ENCODE measurements at regions not wholly inside any gene's neighbourhood (a gene's known extent, or its start where the extent isn't known, plus 50 kb on each side); places are given as distances from the start of the nearest gene placed in this dataset.
A peak's percentile ranks its signal among the peaks of the same experiment; 100 is the strongest.

DNA sequence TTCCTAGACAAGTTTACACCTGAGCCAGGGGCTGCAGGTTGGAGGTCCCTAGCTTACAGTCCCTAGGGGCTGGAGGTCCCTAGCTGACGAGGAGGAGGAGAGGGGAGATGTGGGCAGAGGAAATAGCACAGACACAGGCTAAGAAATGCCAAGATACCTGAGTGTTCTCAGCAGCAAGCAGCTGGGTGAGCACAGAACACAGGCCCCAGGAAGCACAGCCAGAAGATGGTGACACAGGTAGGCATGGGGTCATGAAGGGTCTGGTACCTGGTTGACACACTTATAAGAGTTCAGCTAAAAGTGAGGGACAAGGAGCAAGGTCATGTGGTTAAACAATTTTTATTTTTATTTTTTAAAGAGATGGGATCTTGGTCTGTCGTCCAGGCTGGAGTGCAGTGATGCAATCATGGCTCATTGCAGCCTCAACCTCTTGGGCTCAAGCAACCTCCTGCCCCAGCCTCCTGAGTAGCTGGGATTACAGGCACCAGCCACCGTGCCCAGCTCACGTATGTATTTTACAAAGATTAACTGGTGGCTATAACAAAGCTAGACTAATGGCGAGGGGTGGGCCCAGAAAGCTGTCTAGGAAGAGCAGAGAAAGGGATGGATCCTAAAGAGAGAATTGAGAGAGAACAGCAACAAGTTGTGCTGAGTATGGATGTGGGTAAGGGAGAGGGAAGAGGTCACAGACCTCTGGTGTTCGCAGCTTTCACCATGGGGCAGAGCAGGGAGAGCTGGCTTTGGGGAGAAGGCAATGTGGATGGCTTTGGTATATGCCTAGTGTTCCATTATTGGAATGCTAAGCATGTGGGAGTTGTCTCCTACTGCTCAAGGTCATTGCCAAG, 140.3 kb upstream of the KLF14 start:
- Histone ChIP-seq H3K9me3 (no peaks in the 10 kb centered on the region), H3K4me3 (no peak overlapping the region), H3K36me3 (peaks cover 2 to 97% of the 10 kb centered on the region in 2 donors), H3K4me1 (peaks cover 22 to 39% of the 10 kb centered on the region in 2 donors), H3K27me3 (no peaks in the 10 kb centered on the region), H3K27ac (peak overlapping the region; percentile 89 to 97 (median 94))
- no peak for DNase-seq
- intact Hi-C loops (cut with DNase I; ENCODE audit: low total_unique reads) (loop anchor here (10.0 kb wide), 1 partner anchor 451 kb away; the partner anchor contains the start of gene MKLN1), in situ Hi-C loops (cut with MboI; ENCODE audit: low sequenced_read_pairs in 4 of 4) (loop anchor here in 1 of 4 donors (25.0 kb wide), 2 partner anchors 163 to 788 kb away; no protein-coding TSS in a partner anchor)
- TF ChIP-seq, protein P1, sequence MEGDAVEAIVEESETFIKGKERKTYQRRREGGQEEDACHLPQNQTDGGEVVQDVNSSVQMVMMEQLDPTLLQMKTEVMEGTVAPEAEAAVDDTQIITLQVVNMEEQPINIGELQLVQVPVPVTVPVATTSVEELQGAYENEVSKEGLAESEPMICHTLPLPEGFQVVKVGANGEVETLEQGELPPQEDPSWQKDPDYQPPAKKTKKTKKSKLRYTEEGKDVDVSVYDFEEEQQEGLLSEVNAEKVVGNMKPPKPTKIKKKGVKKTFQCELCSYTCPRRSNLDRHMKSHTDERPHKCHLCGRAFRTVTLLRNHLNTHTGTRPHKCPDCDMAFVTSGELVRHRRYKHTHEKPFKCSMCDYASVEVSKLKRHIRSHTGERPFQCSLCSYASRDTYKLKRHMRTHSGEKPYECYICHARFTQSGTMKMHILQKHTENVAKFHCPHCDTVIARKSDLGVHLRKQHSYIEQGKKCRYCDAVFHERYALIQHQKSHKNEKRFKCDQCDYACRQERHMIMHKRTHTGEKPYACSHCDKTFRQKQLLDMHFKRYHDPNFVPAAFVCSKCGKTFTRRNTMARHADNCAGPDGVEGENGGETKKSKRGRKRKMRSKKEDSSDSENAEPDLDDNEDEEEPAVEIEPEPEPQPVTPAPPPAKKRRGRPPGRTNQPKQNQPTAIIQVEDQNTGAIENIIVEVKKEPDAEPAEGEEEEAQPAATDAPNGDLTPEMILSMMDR (IDR thresholded peaks at IDR 0.05 in 4 of 5, conservative IDR thresholded peaks at IDR 0.05 in 1 of 5), result no peak
- TF ChIP-seq POLR2A (IDR thresholded peaks at IDR 0.05), result no peak
- peak in 1 of 2 donors; percentile 13 for ATAC-seq

DNA sequence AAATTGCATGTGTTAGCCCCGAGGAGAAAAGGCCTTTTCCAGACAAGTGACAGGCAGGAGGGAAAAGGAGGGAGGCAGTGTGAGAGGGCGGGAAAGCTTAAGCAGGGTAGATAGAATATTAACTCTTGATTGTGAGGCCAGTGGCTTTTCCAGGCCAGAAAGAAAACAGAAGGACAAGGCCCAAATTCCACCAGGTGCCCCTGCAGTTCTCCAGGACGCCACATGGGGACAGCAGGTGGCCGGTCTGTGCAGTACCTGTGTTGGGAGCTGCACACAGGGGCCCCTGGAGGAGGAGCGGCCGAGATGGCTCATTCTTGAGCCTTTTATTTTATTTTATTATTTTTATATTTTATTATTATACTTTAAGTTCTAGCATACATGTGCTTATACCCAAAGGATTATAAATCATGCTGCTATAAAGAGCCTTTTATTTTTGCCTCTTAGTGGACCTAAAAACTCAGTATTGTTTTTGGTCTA, 141.3 kb upstream of the KLF14 start:
- H3K27ac ChIP-seq, result peak overlapping the region; percentile 89 to 97 (median 94)

DNA sequence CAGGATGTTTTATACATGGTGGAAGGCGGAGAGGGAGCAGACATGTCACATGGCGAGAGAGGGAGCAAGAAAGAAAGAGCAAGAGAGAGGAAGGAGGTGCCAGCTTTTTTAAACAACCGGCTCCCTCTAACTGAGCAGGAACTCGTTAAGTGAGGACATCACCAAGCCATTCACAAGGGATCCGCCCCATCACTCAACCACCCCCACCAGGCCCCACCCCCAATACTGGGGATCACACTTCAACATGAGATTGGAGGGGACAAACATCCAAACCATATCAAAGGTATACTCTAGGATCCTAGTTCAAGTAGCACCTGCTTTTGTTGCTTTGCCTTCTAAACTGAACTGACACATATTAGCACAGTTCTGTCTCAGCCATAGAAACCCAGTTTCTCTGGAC, 141.9 kb upstream of the KLF14 start:
- in situ Hi-C loops (cut with MboI; ENCODE audit: low sequenced_read_pairs in 4 of 4), result loop anchor here in 1 of 4 donors (25.0 kb wide), 1 partner anchor 161 kb away; no protein-coding TSS in a partner anchor

More for the DNA sequence above, 141.3 kb upstream of the KLF14 start:
- no peak overlapping the region for H3K4me3 ChIP-seq
- TF ChIP-seq POLR2A (IDR thresholded peaks at IDR 0.05), result no peak
- TF ChIP-seq, protein P1 (IDR thresholded peaks at IDR 0.05 in 4 of 5, conservative IDR thresholded peaks at IDR 0.05 in 1 of 5), result peak; percentile 72 to 93 (median 76)
- ATAC-seq (no peak), DNase-seq (peak in 1 of 2 donors; percentile 61)
- H3K27me3 ChIP-seq, result no peaks in the 10 kb centered on the region
- in situ Hi-C loops (cut with MboI; ENCODE audit: low sequenced_read_pairs in 4 of 4), result loop anchor here in 1 of 4 donors (25.0 kb wide), 1 partner anchor 162 kb away; no protein-coding TSS in a partner anchor
- peaks cover 32 to 49% of the 10 kb centered on the region in 2 donors for H3K4me1 ChIP-seq
- peaks cover 2 to 89% of the 10 kb centered on the region in 2 donors for H3K36me3 ChIP-seq
- H3K9me3 ChIP-seq, result no peaks in the 10 kb centered on the region
- intact Hi-C loops (cut with DNase I; ENCODE audit: low total_unique reads), result loop anchor here (10.0 kb wide), 1 partner anchor 449 kb away; the partner anchor contains the start of gene MKLN1

DNA sequence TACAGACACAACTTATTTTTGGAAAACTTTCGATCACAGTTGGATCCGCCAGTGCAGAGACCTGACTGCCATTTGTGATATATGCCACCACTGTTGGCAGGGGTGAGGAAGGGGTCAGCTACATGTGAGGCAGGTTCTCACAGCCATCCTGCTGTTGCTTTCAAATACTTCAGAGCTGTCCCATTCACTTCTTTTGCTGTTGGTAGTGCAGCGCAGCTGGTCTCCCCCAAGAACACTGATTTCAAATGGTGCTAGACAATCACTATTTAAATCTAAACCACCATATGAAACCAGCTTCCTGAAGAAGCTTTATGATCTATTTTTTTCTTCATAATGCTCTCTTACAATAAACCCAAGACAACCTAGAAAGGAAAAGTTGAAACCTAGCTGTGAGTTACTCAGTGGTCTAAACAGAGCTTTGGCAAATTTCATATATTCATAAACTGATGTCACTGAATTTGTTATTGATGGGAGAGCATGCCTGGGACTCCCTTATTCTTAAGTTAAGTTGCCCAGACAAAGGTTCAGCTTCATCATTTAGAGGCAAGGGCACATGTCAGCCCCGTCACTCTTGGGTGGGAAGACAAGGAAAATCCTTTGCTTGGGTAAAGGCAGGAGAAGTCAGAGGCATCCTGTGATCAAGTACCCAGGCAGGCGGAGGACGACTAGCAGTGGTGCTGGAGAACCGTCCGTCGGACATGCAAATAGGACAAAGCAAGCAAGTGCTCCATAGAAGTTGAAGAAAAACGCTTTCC, 143.4 kb upstream of the KLF14 start:
- Histone ChIP-seq H3K36me3 (peaks cover 2 to 87% of the 10 kb centered on the region in 2 donors), H3K4me1 (peaks cover 53 to 70% of the 10 kb centered on the region in 2 donors), H3K4me3 (no peak overlapping the region), H3K27ac (peak overlapping the region; percentile 89 to 97 (median 94)), H3K27me3 (no peaks in the 10 kb centered on the region), H3K9me3 (no peaks in the 10 kb centered on the region)
- intact Hi-C loops (cut with DNase I; ENCODE audit: low total_unique reads), result loop anchor here (10.0 kb wide), 1 partner anchor 447 kb away; the partner anchor contains the start of gene MKLN1
- TF ChIP-seq POLR2A (IDR thresholded peaks at IDR 0.05), result peak in 1 of 2 donors; percentile 6
- TF ChIP-seq, protein P1 (IDR thresholded peaks at IDR 0.05 in 4 of 5, conservative IDR thresholded peaks at IDR 0.05 in 1 of 5), result no peak
- no peak for DNase-seq
- in situ Hi-C loops (cut with MboI; ENCODE audit: low sequenced_read_pairs in 4 of 4), result loop anchor here in 1 of 4 donors (25.0 kb wide), 1 partner anchor 160 kb away; no protein-coding TSS in a partner anchor
- no peak for ATAC-seq

More for the DNA sequence above, 141.9 kb upstream of the KLF14 start:
- Histone ChIP-seq H3K4me3 (no peak overlapping the region), H3K27me3 (no peaks in the 10 kb centered on the region), H3K9me3 (no peaks in the 10 kb centered on the region), H3K36me3 (peaks cover 2 to 86% of the 10 kb centered on the region in 2 donors), H3K27ac (peak overlapping the region; percentile 89 to 97 (median 94)), H3K4me1 (peaks cover 38 to 55% of the 10 kb centered on the region in 2 donors)
- ATAC-seq, result no peak
- intact Hi-C loops (cut with DNase I; ENCODE audit: low total_unique reads), result loop anchor here (10.0 kb wide), 1 partner anchor 449 kb away; the partner anchor contains the start of gene MKLN1
- no peak for DNase-seq
- TF ChIP-seq, protein P1 (IDR thresholded peaks at IDR 0.05 in 4 of 5, conservative IDR thresholded peaks at IDR 0.05 in 1 of 5), result no peak
- TF ChIP-seq POLR2A (IDR thresholded peaks at IDR 0.05), result no peak

All from gastrocnemius medialis (tissue), 4 donors.